CD4-positive, alpha-beta T cell (primary cell): ENCODE measurements at regions not wholly inside any gene's neighbourhood (a gene's known extent, or its start where the extent isn't known, plus 50 kb on each side); places are given as distances from the start of the nearest gene placed in this dataset.

Experiments
- ATAC-seq: fragments of 200-7000 bp; cut with Tn5 transposase; one replicate; pipeline ENCODE4 v1.10.0; 2022; ENCODE audit warnings: mild to moderate bottlenecking; ENCODE audit not compliant: poor library complexity
- CTCF ChIA-PET: fragments of 350-600 bp; sonication (Branson Sonifier 250); formaldehyde crosslinking; loops from one replicate; lab custom pipeline; 2021; ENCODE audit warnings: antibody characterized with exemption, inconsistent platforms; lab: Charles Lee
- POLR2A ChIA-PET: fragments of 350-600 bp; sonication (Branson Sonifier 250); formaldehyde crosslinking; loops from one replicate; lab custom pipeline; 2021; ENCODE audit warnings: antibody characterized with exemption, inconsistent platforms; lab: Charles Lee
- DNase-seq, 14 experiments: peaks; one replicate each; pipeline ENCODE4 v3.0.0-alpha.2; 2013 to 2020; ENCODE audit warnings: mixed read lengths in 2 of 14
- H3K27ac ChIP-seq, 2 donors: one replicate each; pipeline versions ENCODE4 v1.5.1 to v1.7.0; 2013; ENCODE audit warnings: low read length in 2 of 2, low read depth in 1 of 2, mild to moderate bottlenecking in 1 of 2
- H3K27me3 ChIP-seq, 2 experiments: 1 replicate in 1 of 2; 2 replicates in 1 of 2; pipeline versions ENCODE4 v1.6.1 to v1.7.0; 2013; ENCODE audit warnings: low read length in 2 of 2, control low read depth in 1 of 2, mild to moderate bottlenecking in 1 of 2, moderate library complexity in 1 of 2; ENCODE audit not compliant: insufficient read depth in 2 of 2, control insufficient read depth in 1 of 2
- H3K36me3 ChIP-seq: one replicate; pipeline ENCODE4 v1.6.1; 2013; ENCODE audit warnings: low read length, control low read depth; ENCODE audit not compliant: insufficient read depth
- H3K4me1 ChIP-seq: one replicate; pipeline ENCODE4 v1.6.1; 2013; ENCODE audit warnings: low read length, control low read depth; ENCODE audit not compliant: insufficient read depth
- H3K4me3 ChIP-seq: one replicate; pipeline ENCODE4 v1.5.1; 2013; ENCODE audit warnings: mild to moderate bottlenecking, low read length, moderate library complexity
- H3K9me3 ChIP-seq, 2 experiments: 1 replicate in 1 of 2; 2 replicates in 1 of 2; pipeline versions ENCODE4 v1.6.1 to v1.7.0; 2013; ENCODE audit warnings: low read length in 2 of 2, mild to moderate bottlenecking in 2 of 2, control low read depth in 1 of 2, moderate library complexity in 1 of 2; ENCODE audit not compliant: control insufficient read depth in 1 of 2, insufficient read depth in 1 of 2
- H3K27ac Mint-ChIP-seq: one replicate; pipeline ENCODE4 v1.8.0; 2020; ENCODE audit warnings: mixed read lengths
- H3K27me3 Mint-ChIP-seq: one replicate; pipeline ENCODE4 v1.8.0; 2021; ENCODE audit warnings: mixed read lengths
- H3K36me3 Mint-ChIP-seq: one replicate; pipeline ENCODE4 v1.8.0; 2021; ENCODE audit warnings: low read depth, mixed read lengths
- H3K4me1 Mint-ChIP-seq: one replicate; pipeline ENCODE4 v1.8.0; 2021; ENCODE audit warnings: low read depth, mixed read lengths
- H3K4me3 Mint-ChIP-seq: one replicate; pipeline ENCODE4 v1.8.0; 2020; ENCODE audit warnings: mild to moderate bottlenecking, mixed read lengths
- H3K9me3 Mint-ChIP-seq: one replicate; pipeline ENCODE4 v1.8.0; 2020; ENCODE audit warnings: mixed read lengths
- CTCF ChIP-seq: fragments of 200-600 bp; IDR thresholded peaks from one replicate; pipeline ENCODE4 v1.8.0; 2022; ENCODE audit warnings: antibody characterized with exemption, mild to moderate bottlenecking
- intact Hi-C, 2 experiments: fragments of 100-400 bp; cut with DNase I in 1 of 2; cut with micrococcal nuclease in 1 of 2; formaldehyde crosslinking; loops; one replicate each; pipeline versions ENCODE4 v1.15.1 to v1.9.0; 2023 to 2025; cut with DNase I, micrococcal nuclease

- Mint-ChIP-seq H3K4me1 (no peaks in the 10 kb centered on the region), H3K9me3 (no peaks in the 10 kb centered on the region), H3K27me3 (no peaks in the 10 kb centered on the region), H3K36me3 (no peaks in the 10 kb centered on the region), H3K27ac (no peak overlapping the region), H3K4me3 (no peak overlapping the region)
- Histone ChIP-seq H3K4me1 (no peaks in the 10 kb centered on the region), H3K36me3 (no peaks in the 10 kb centered on the region), H3K4me3 (no peak overlapping the region), H3K27ac (no peak overlapping the region), H3K9me3 (no peaks in the 10 kb centered on the region), H3K27me3 (peaks cover 0 to 3% of the 10 kb centered on the region in 2 experiments)
- CTCF ChIA-PET, result no interaction called here
- intact Hi-C loops, result no loop called here
- no peak for TF ChIP-seq CTCF
- no peak for DNase-seq
- ATAC-seq, result no peak
- POLR2A ChIA-PET, result no interaction called here
Measured at GRCh38 chr5:142246258-142246657, 78.6 kb downstream of the SPRY4 start.

- Histone ChIP-seq H3K27ac (no peak overlapping the region), H3K4me1 (no peaks in the 10 kb centered on the region), H3K36me3 (no peaks in the 10 kb centered on the region), H3K27me3 (peaks cover 0 to 3% of the 10 kb centered on the region in 2 experiments), H3K4me3 (no peak overlapping the region), H3K9me3 (no peaks in the 10 kb centered on the region)
- Mint-ChIP-seq H3K27me3 (no peaks in the 10 kb centered on the region), H3K9me3 (no peaks in the 10 kb centered on the region), H3K4me1 (no peaks in the 10 kb centered on the region), H3K4me3 (no peak overlapping the region), H3K27ac (no peak overlapping the region), H3K36me3 (no peaks in the 10 kb centered on the region)
- POLR2A ChIA-PET, result no interaction called here
- DNase-seq (no peak), ATAC-seq (no peak)
- TF ChIP-seq CTCF, result no peak
- CTCF ChIA-PET, result no interaction called here
- intact Hi-C loops, result no loop called here
Measured at GRCh38 chr5:142245786-142246185, 79.0 kb downstream of the SPRY4 start.

- intact Hi-C loops, result loop anchor here in 1 of 2 experiments (5.0 kb wide), 1 partner anchor 52 kb away; no protein-coding TSS in a partner anchor
- no peaks in the 10 kb centered on the region for H3K36me3 ChIP-seq
- no peak for TF ChIP-seq CTCF
- Mint-ChIP-seq H3K27ac (no peak overlapping the region), H3K27me3 (no peaks in the 10 kb centered on the region), H3K4me3 (no peak overlapping the region), H3K4me1 (no peaks in the 10 kb centered on the region), H3K36me3 (no peaks in the 10 kb centered on the region), H3K9me3 (no peaks in the 10 kb centered on the region)
- H3K27me3 ChIP-seq, result peaks cover 0 to 3% of the 10 kb centered on the region in 2 experiments
- CTCF ChIA-PET, result no interaction called here
- POLR2A ChIA-PET, result no interaction called here
- no peak overlapping the region for H3K4me3 ChIP-seq
- ATAC-seq, result no peak
- H3K9me3 ChIP-seq, result no peaks in the 10 kb centered on the region
- H3K4me1 ChIP-seq, result no peaks in the 10 kb centered on the region
- H3K27ac ChIP-seq, result no peak overlapping the region
- DNase-seq, result no peak
Measured at GRCh38 chr5:142244440-142244839, 80.4 kb downstream of the SPRY4 start.
